Activated CD8-positive, alpha-beta T cell treated with anti-CD3 and anti-CD28 coated beads for 36 hours (primary cell): ENCODE measurements at regions not wholly inside any gene's neighbourhood (a gene's known extent, or its start where the extent isn't known, plus 50 kb on each side); places are given as distances from the start of the nearest gene placed in this dataset.

ENCODE experiments used
- ATAC-seq: fragments of 200-7000 bp; cut with Tn5 transposase; one replicate; pipeline ENCODE4 v1.10.0; 2021; ENCODE audit warnings: mild to moderate bottlenecking, moderate library complexity
- CTCF ChIA-PET: fragments of 350-600 bp; sonication (Branson Sonifier 250); formaldehyde crosslinking; loops from one replicate; lab custom pipeline; 2021; ENCODE audit warnings: antibody characterized with exemption; lab: Charles Lee
- POLR2A ChIA-PET: fragments of 350-600 bp; sonication (Branson Sonifier 250); formaldehyde crosslinking; loops from one replicate; lab custom pipeline; 2021; ENCODE audit warnings: antibody characterized with exemption; lab: Charles Lee
- DNase-seq: peaks from one replicate; pipeline ENCODE4 v3.0.0-alpha.2; 2020
- H3K27ac Mint-ChIP-seq: one replicate; pipeline ENCODE4 v1.8.0; 2021; ENCODE audit warnings: mild to moderate bottlenecking, mixed read lengths
- H3K27me3 Mint-ChIP-seq: one replicate; pipeline ENCODE4 v1.8.0; 2021; ENCODE audit warnings: mixed read lengths
- H3K36me3 Mint-ChIP-seq: one replicate; pipeline ENCODE4 v1.8.0; 2021; ENCODE audit warnings: low read depth, mixed read lengths
- H3K4me1 Mint-ChIP-seq: one replicate; pipeline ENCODE4 v1.8.0; 2021; ENCODE audit warnings: low read depth, mixed read lengths
- H3K4me3 Mint-ChIP-seq: one replicate; pipeline ENCODE4 v1.8.0; 2021; ENCODE audit warnings: mild to moderate bottlenecking, moderate library complexity, mixed read lengths
- H3K9me3 Mint-ChIP-seq: one replicate; pipeline ENCODE4 v1.8.0; 2021; ENCODE audit warnings: mixed read lengths
- CTCF ChIP-seq: fragments of 200-600 bp; IDR thresholded peaks from one replicate; pipeline ENCODE4 v1.8.0; 2022; ENCODE audit warnings: antibody characterized with exemption, mild to moderate bottlenecking
- intact Hi-C: fragments of 100-400 bp; cut with micrococcal nuclease; formaldehyde crosslinking; loops from one replicate; pipeline ENCODE4 v1.10.0; 2022

- no peak for TF ChIP-seq CTCF
- DNase-seq: no peak
- intact Hi-C loops: no loop called here
- Mint-ChIP-seq H3K4me1 (no peaks in the 10 kb centered on the region), H3K27me3 (no peaks in the 10 kb centered on the region), H3K27ac (no peak overlapping the region), H3K36me3 (no peaks in the 10 kb centered on the region), H3K4me3 (no peak overlapping the region), H3K9me3 (peaks cover 2% of the 10 kb centered on the region)
- no peak for ATAC-seq
- ChIA-PET POLR2A (no interaction called here), CTCF (interaction anchor here (1.0 kb wide), 1 partner anchor 14 kb away, joined by 3 read pairs; no protein-coding TSS in a partner anchor)
Observed at GRCh38 chr7:80374321-80374720, 137.5 kb downstream of the GNAT3 start.

GRCh38 chr7:80373429-80374032 is 138.3 kb downstream of the GNAT3 start:
- intact Hi-C loops: no loop called here
- POLR2A ChIA-PET: interaction anchor here (0.6 kb wide), 1 partner anchor 235 kb away, joined by 3 read pairs; no protein-coding TSS in a partner anchor
- Mint-ChIP-seq H3K4me3 (no peak overlapping the region), H3K27me3 (no peaks in the 10 kb centered on the region), H3K9me3 (peaks cover 2% of the 10 kb centered on the region), H3K27ac (no peak overlapping the region), H3K36me3 (no peaks in the 10 kb centered on the region), H3K4me1 (no peaks in the 10 kb centered on the region)
- CTCF ChIA-PET: interaction anchor here (1.0 kb wide), 1 partner anchor 15 kb away, joined by 3 read pairs; no protein-coding TSS in a partner anchor
- DNase-seq (no peak), ATAC-seq (no peak)
- TF ChIP-seq CTCF: no peak

GRCh38 chr7:80372415-80372814 is 139.4 kb downstream of the GNAT3 start:
- H3K4me3 Mint-ChIP-seq: no peak overlapping the region
- DNase-seq: no peak
- TF ChIP-seq CTCF: no peak
- ChIA-PET CTCF (no interaction called here), POLR2A (no interaction called here)
- no peaks in the 10 kb centered on the region for H3K4me1 Mint-ChIP-seq
- H3K27me3 Mint-ChIP-seq: no peaks in the 10 kb centered on the region
- ATAC-seq: no peak
- intact Hi-C loops: no loop called here
- no peak overlapping the region for H3K27ac Mint-ChIP-seq
- no peaks in the 10 kb centered on the region for H3K36me3 Mint-ChIP-seq
- peaks cover 2% of the 10 kb centered on the region for H3K9me3 Mint-ChIP-seq

- POLR2A ChIA-PET: no interaction called here
- no peak for TF ChIP-seq CTCF
- Mint-ChIP-seq H3K9me3 (peaks cover 4% of the 10 kb centered on the region), H3K36me3 (no peaks in the 10 kb centered on the region), H3K4me3 (no peak overlapping the region), H3K27ac (no peak overlapping the region), H3K4me1 (no peaks in the 10 kb centered on the region), H3K27me3 (no peaks in the 10 kb centered on the region)
- CTCF ChIA-PET: no interaction called here
- no peak for DNase-seq
- ATAC-seq: no peak
- intact Hi-C loops: no loop called here
Observed at GRCh38 chr7:80370587-80370986, 141.3 kb downstream of the GNAT3 start.

- ATAC-seq: no peak
- Mint-ChIP-seq H3K4me1 (no peaks in the 10 kb centered on the region), H3K4me3 (no peak overlapping the region), H3K36me3 (no peaks in the 10 kb centered on the region), H3K27ac (no peak overlapping the region), H3K27me3 (no peaks in the 10 kb centered on the region), H3K9me3 (peaks cover 9% of the 10 kb centered on the region)
- CTCF ChIA-PET: interaction anchor here (0.7 kb wide), 1 partner anchor 40 kb away, joined by 3 read pairs; no protein-coding TSS in a partner anchor
- TF ChIP-seq CTCF: no peak
- intact Hi-C loops: no loop called here
- DNase-seq: no peak
- POLR2A ChIA-PET: no interaction called here
Observed at GRCh38 chr7:80369321-80369720, 142.5 kb downstream of the GNAT3 start.
